ENCODE measurements at regions not wholly inside any gene's neighbourhood (a gene's known extent, or its start where the extent isn't known, plus 50 kb on each side); places are given as distances from the start of the nearest gene placed in this dataset.
A peak's percentile ranks its signal among the peaks of the same experiment; 100 is the strongest.

GRCh38 chr10:6305401-6306321 is 102.9 kb downstream of the PFKFB3 start:
- H3K4me1 Mint-ChIP-seq = peaks cover 11% of the 10 kb centered on the region
- ATAC-seq = no peak

GRCh38 chr10:6306917-6307316 is 104.2 kb downstream of the PFKFB3 start:
- H3K27me3 Mint-ChIP-seq = no peaks in the 10 kb centered on the region
- ATAC-seq (no peak), DNase-seq (no peak)
- no peak overlapping the region for H3K27ac Mint-ChIP-seq
- H3K4me1 Mint-ChIP-seq = peaks cover 8% of the 10 kb centered on the region
- peaks cover 5 to 10% of the 10 kb centered on the region in 2 donors for H3K9me3 Mint-ChIP-seq
- H3K4me3 Mint-ChIP-seq = no peak overlapping the region

More at GRCh38 chr10:6305401-6306321, 102.9 kb downstream of the PFKFB3 start:
- Mint-ChIP-seq H3K9me3 (peaks cover 5 to 10% of the 10 kb centered on the region in 2 donors), H3K4me3 (no peak overlapping the region), H3K27me3 (no peaks in the 10 kb centered on the region), H3K27ac (no peak overlapping the region)
- no peak for DNase-seq

- peaks cover 8% of the 10 kb centered on the region for H3K27me3 Mint-ChIP-seq
- H3K27ac Mint-ChIP-seq = no peak overlapping the region
- no peak for DNase-seq
- peaks cover 16% of the 10 kb centered on the region for H3K4me1 Mint-ChIP-seq
- ATAC-seq = no peak
- H3K4me3 Mint-ChIP-seq = no peak overlapping the region
- peaks cover 5 to 10% of the 10 kb centered on the region in 2 donors for H3K9me3 Mint-ChIP-seq
Observed at GRCh38 chr10:6309816-6310215, 107.1 kb downstream of the PFKFB3 start.

- peak overlapping the region; percentile 1 to 38 for H3K4me3 Mint-ChIP-seq
- H3K9me3 Mint-ChIP-seq = peaks cover 5 to 10% of the 10 kb centered on the region in 2 donors
- peaks cover 16% of the 10 kb centered on the region for H3K4me1 Mint-ChIP-seq
- peaks cover 8% of the 10 kb centered on the region for H3K27me3 Mint-ChIP-seq
- DNase-seq (no peak), ATAC-seq (peak; percentile 80)
- H3K27ac Mint-ChIP-seq = peak overlapping the region in 1 of 2 donors; percentile 89
Observed at GRCh38 chr10:6310977-6311376, 108.2 kb downstream of the PFKFB3 start.

GRCh38 chr10:6311700-6312330 is 109.1 kb downstream of the PFKFB3 start:
- H3K27me3 Mint-ChIP-seq = peaks cover 8% of the 10 kb centered on the region
- no peak overlapping the region for H3K27ac Mint-ChIP-seq
- no peak for DNase-seq
- H3K4me3 Mint-ChIP-seq = no peak overlapping the region
- H3K4me1 Mint-ChIP-seq = peaks cover 16% of the 10 kb centered on the region
- ATAC-seq = no peak
- H3K9me3 Mint-ChIP-seq = peaks cover 5 to 10% of the 10 kb centered on the region in 2 donors

GRCh38 chr10:6312636-6313035 is 109.9 kb downstream of the PFKFB3 start:
- Mint-ChIP-seq H3K4me3 (no peak overlapping the region), H3K4me1 (peaks cover 16% of the 10 kb centered on the region), H3K27me3 (peaks cover 8% of the 10 kb centered on the region), H3K9me3 (peaks cover 0 to 2% of the 10 kb centered on the region in 2 donors), H3K27ac (no peak overlapping the region)
- ATAC-seq (no peak), DNase-seq (no peak)

- Mint-ChIP-seq H3K4me3 (no peak overlapping the region), H3K27ac (peak overlapping the region in 1 of 2 donors; percentile 38)
- ATAC-seq = no peak
Observed at GRCh38 chr10:6313111-6313895, 110.6 kb downstream of the PFKFB3 start.

GRCh38 chr10:6314620-6315205 is 112.0 kb downstream of the PFKFB3 start:
- peaks cover 16% of the 10 kb centered on the region for H3K4me1 Mint-ChIP-seq
- DNase-seq = no peak

More at GRCh38 chr10:6313111-6313895, 110.6 kb downstream of the PFKFB3 start:
- no peaks in the 10 kb centered on the region for H3K9me3 Mint-ChIP-seq
- DNase-seq = no peak
- peaks cover 16% of the 10 kb centered on the region for H3K4me1 Mint-ChIP-seq
- peaks cover 8% of the 10 kb centered on the region for H3K27me3 Mint-ChIP-seq

GRCh38 chr10:6319119-6319518 is 116.4 kb downstream of the PFKFB3 start:
- no peak overlapping the region for H3K27ac Mint-ChIP-seq
- H3K27me3 Mint-ChIP-seq = no peaks in the 10 kb centered on the region
- DNase-seq (no peak), ATAC-seq (no peak)
- no peaks in the 10 kb centered on the region for H3K4me1 Mint-ChIP-seq
- no peaks in the 10 kb centered on the region for H3K9me3 Mint-ChIP-seq
- H3K4me3 Mint-ChIP-seq = no peak overlapping the region

More at GRCh38 chr10:6314620-6315205, 112.0 kb downstream of the PFKFB3 start:
- peaks cover 8% of the 10 kb centered on the region for H3K27me3 Mint-ChIP-seq
- no peak overlapping the region for H3K4me3 Mint-ChIP-seq
- peak overlapping the region in 1 of 2 donors; percentile 13 for H3K27ac Mint-ChIP-seq
- no peak for ATAC-seq
- no peaks in the 10 kb centered on the region for H3K9me3 Mint-ChIP-seq

- Mint-ChIP-seq H3K27ac (no peak overlapping the region), H3K9me3 (no peaks in the 10 kb centered on the region), H3K4me1 (no peaks in the 10 kb centered on the region), H3K27me3 (no peaks in the 10 kb centered on the region), H3K4me3 (no peak overlapping the region)
- ATAC-seq (no peak), DNase-seq (no peak)
Observed at GRCh38 chr10:6320320-6321010, 117.7 kb downstream of the PFKFB3 start.

GRCh38 chr10:6321880-6322279 is 119.1 kb downstream of the PFKFB3 start:
- H3K4me3 Mint-ChIP-seq = no peak overlapping the region
- ATAC-seq = no peak
- no peaks in the 10 kb centered on the region for H3K9me3 Mint-ChIP-seq
- H3K4me1 Mint-ChIP-seq = no peaks in the 10 kb centered on the region
- DNase-seq = no peak
- no peak overlapping the region for H3K27ac Mint-ChIP-seq
- H3K27me3 Mint-ChIP-seq = no peaks in the 10 kb centered on the region

GRCh38 chr10:6322805-6323204 is 120.1 kb downstream of the PFKFB3 start:
- Mint-ChIP-seq H3K4me1 (no peaks in the 10 kb centered on the region), H3K27me3 (no peaks in the 10 kb centered on the region), H3K27ac (no peak overlapping the region), H3K9me3 (no peaks in the 10 kb centered on the region), H3K4me3 (no peak overlapping the region)
- ATAC-seq (no peak), DNase-seq (no peak)

GRCh38 chr10:6327961-6328698 is 125.4 kb downstream of the PFKFB3 start:
- Mint-ChIP-seq H3K27ac (no peak overlapping the region), H3K9me3 (peaks cover 6 to 11% of the 10 kb centered on the region in 2 donors), H3K4me1 (no peaks in the 10 kb centered on the region), H3K4me3 (no peak overlapping the region), H3K27me3 (no peaks in the 10 kb centered on the region)
- ATAC-seq = no peak
- DNase-seq = no peak

All from stimulated activated naive CD8-positive, alpha-beta T cell treated with anti-CD3 and anti-CD28 coated beads, Interleukin-15, amount 100 ng/mL, for 72 hours (primary cell).